OCI-LY1 (cell line): ENCODE measurements at regions not wholly inside any gene's neighbourhood (a gene's known extent, or its start where the extent isn't known, plus 50 kb on each side); places are given as distances from the start of the nearest gene placed in this dataset.

ENCODE experiments used
- H2AFZ ChIP-seq: fragments of 200-600 bp; sonication (generic), shearing (Covaris generic); 2 replicates; pipeline ENCODE4 v1.6.0; 2014; ENCODE audit warnings: antibody characterized with exemption, mild to moderate bottlenecking, low read length
- H3F3A ChIP-seq: fragments of 200-600 bp; sonication (generic), shearing (Covaris generic); 2 replicates; pipeline ENCODE4 v1.6.0; 2014; ENCODE audit warnings: mild to moderate bottlenecking, antibody characterized with exemption, low read length, moderate library complexity; ENCODE audit not compliant: insufficient read depth
- H3K27ac ChIP-seq: fragments of 200-600 bp; sonication (generic); 2 replicates; pipeline ENCODE4 v1.5.1; 2014; ENCODE audit warnings: low read length, mixed run types, mild to moderate bottlenecking, low read depth; ENCODE audit not compliant: poor library complexity, severe bottlenecking
- H3K27me3 ChIP-seq: fragments of 200-600 bp; sonication (generic); 2 replicates; pipeline ENCODE4 v1.6.0; 2014; ENCODE audit warnings: antibody characterized with exemption, mild to moderate bottlenecking, low read length, moderate library complexity; ENCODE audit not compliant: insufficient read depth
- H3K36me3 ChIP-seq: fragments of 200-600 bp; sonication (generic); 2 replicates; pipeline ENCODE4 v1.6.1; 2014; ENCODE audit warnings: mild to moderate bottlenecking, antibody characterized with exemption, low read length, moderate library complexity, mixed read lengths; ENCODE audit not compliant: insufficient read depth
- H3K4me1 ChIP-seq: fragments of 200-600 bp; sonication (generic); 2 replicates; pipeline ENCODE4 v1.5.1; 2014; ENCODE audit warnings: mild to moderate bottlenecking, low read length, moderate library complexity; ENCODE audit not compliant: insufficient read depth, severe bottlenecking
- H3K4me2 ChIP-seq: fragments of 200-600 bp; sonication (generic), shearing (Covaris generic); 2 replicates; pipeline ENCODE4 v1.6.1; 2014; ENCODE audit warnings: low read length
- H3K4me3 ChIP-seq: fragments of 200-600 bp; sonication (generic); 2 replicates; pipeline ENCODE4 v1.5.1; 2014; ENCODE audit warnings: low read length, low read depth, mild to moderate bottlenecking, mixed read lengths; ENCODE audit not compliant: poor library complexity, severe bottlenecking
- H3K79me2 ChIP-seq: fragments of 200-600 bp; shearing (Covaris generic); 2 replicates; pipeline ENCODE4 v1.6.1; 2016; ENCODE audit warnings: mixed run types, low read length, mixed read lengths; ENCODE audit not compliant: insufficient read depth
- H3K9ac ChIP-seq: fragments of 200-600 bp; sonication (generic), shearing (Covaris generic); 2 replicates; pipeline ENCODE4 v1.6.1; 2014; ENCODE audit warnings: mild to moderate bottlenecking, low read length, mixed read lengths
- H3K9me2 ChIP-seq: fragments of 200-600 bp; sonication (generic), shearing (Covaris generic); 2 replicates; pipeline ENCODE4 v1.6.1; 2014; ENCODE audit warnings: low read depth, mild to moderate bottlenecking, low read length, mixed read lengths
- H3K9me3 ChIP-seq: fragments of 200-600 bp; shearing (Covaris generic); 2 replicates; pipeline ENCODE4 v1.6.1; 2014; ENCODE audit warnings: low read length, mixed read lengths
- H4K20me1 ChIP-seq: fragments of 200-600 bp; sonication (generic), shearing (Covaris generic); 2 replicates; pipeline ENCODE4 v1.6.0; 2016; ENCODE audit warnings: mild to moderate bottlenecking, low read length; ENCODE audit not compliant: insufficient read depth
- CTCF ChIP-seq: fragments of 200-600 bp; sonication (generic), shearing (Covaris generic); IDR thresholded peaks from 2 replicates; pipeline ENCODE4 v1.5.1; 2017; ENCODE audit warnings: mild to moderate bottlenecking, antibody characterized with exemption, low read length, moderate library complexity, mixed read lengths
- EZH2 ChIP-seq: fragments of 200-600 bp; sonication (generic), shearing (Covaris generic); IDR thresholded peaks from 2 replicates; pipeline ENCODE4 v1.8.0; 2017; ENCODE audit warnings: borderline replicate concordance, mixed run types, mild to moderate bottlenecking, antibody characterized with exemption, low read length, moderate library complexity, mixed read lengths

DNA sequence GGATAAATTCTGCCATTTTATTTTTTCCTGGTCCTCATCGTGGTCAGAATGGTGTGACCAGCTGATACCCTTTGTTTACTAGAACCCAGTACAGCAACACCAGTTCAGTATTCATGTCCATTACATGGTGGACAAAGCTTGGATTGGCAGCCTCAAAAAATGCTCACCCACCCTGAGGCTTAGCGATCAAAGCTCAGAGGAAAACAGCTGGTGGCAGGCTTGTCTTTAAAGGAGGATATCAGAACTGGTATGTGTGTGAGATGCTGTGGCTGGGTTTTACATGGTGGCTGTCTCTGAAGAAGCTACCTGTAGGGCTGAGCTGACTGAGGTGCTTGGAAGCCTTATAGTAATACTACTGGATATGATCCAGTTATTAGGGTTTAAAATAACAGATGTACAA, 471.1 kb upstream of the MEX3C start:
- TF ChIP-seq CTCF (no peak), EZH2 (no peak)
- no peaks in the 10 kb centered on the region for H3F3A ChIP-seq
- no peak overlapping the region for H3K4me3 ChIP-seq
- no peaks in the 10 kb centered on the region for H4K20me1 ChIP-seq
- H3K36me3 ChIP-seq, result no peaks in the 10 kb centered on the region
- H2AFZ ChIP-seq, result no peak overlapping the region
- H3K27me3 ChIP-seq, result no peaks in the 10 kb centered on the region
- H3K9me3 ChIP-seq, result no peaks in the 10 kb centered on the region
- no peak overlapping the region for H3K27ac ChIP-seq
- no peaks in the 10 kb centered on the region for H3K4me1 ChIP-seq
- no peaks in the 10 kb centered on the region for H3K79me2 ChIP-seq
- H3K9ac ChIP-seq, result no peak overlapping the region
- no peaks in the 10 kb centered on the region for H3K9me2 ChIP-seq
- no peak overlapping the region for H3K4me2 ChIP-seq

- Histone ChIP-seq H3K4me2 (no peak overlapping the region), H3K4me1 (no peaks in the 10 kb centered on the region), H2AFZ (no peak overlapping the region), H3K9ac (no peak overlapping the region), H3K27me3 (no peaks in the 10 kb centered on the region), H3K4me3 (no peak overlapping the region), H3K9me2 (no peaks in the 10 kb centered on the region), H4K20me1 (no peaks in the 10 kb centered on the region), H3K27ac (no peak overlapping the region), H3K9me3 (no peaks in the 10 kb centered on the region), H3K36me3 (no peaks in the 10 kb centered on the region), H3F3A (no peaks in the 10 kb centered on the region), H3K79me2 (no peaks in the 10 kb centered on the region)
- TF ChIP-seq EZH2 (no peak), CTCF (no peak)
These were observed 489.1 kb upstream of the MEX3C start for GRCh38 chr18:51686590-51686989.

- Histone ChIP-seq H2AFZ (no peak overlapping the region), H4K20me1 (no peaks in the 10 kb centered on the region), H3K4me1 (no peaks in the 10 kb centered on the region), H3K9ac (no peak overlapping the region), H3K27ac (no peak overlapping the region), H3K4me3 (no peak overlapping the region), H3K9me3 (no peaks in the 10 kb centered on the region), H3K9me2 (no peaks in the 10 kb centered on the region), H3K27me3 (no peaks in the 10 kb centered on the region), H3K79me2 (no peaks in the 10 kb centered on the region), H3K36me3 (no peaks in the 10 kb centered on the region), H3F3A (no peaks in the 10 kb centered on the region), H3K4me2 (no peak overlapping the region)
- TF ChIP-seq CTCF (no peak), EZH2 (no peak)
These were observed 490.5 kb upstream of the MEX3C start for GRCh38 chr18:51687845-51688585.
